ENCODE measurements at regions not wholly inside any gene's neighbourhood (a gene's known extent, or its start where the extent isn't known, plus 50 kb on each side); places are given as distances from the start of the nearest gene placed in this dataset.

- Histone ChIP-seq H2BK15ac (ENCODE audit: low read depth, low read length) (no peak overlapping the region), H3K79me2 (ENCODE audit: insufficient read depth, low read length) (no peaks in the 10 kb centered on the region), H3K9me3 (ENCODE audit: control insufficient read depth, low read depth, low read length) (peaks cover 17% of the 10 kb centered on the region), H3K23me2 (ENCODE audit: insufficient read length, low read depth, low read length, poor library complexity, severe bottlenecking) (no peaks in the 10 kb centered on the region), H4K5ac (ENCODE audit: insufficient read length, low read depth, low read length) (no peak overlapping the region), H3K27ac (ENCODE audit: insufficient read length, low read depth, low read length) (no peak overlapping the region), H3K56ac (ENCODE audit: insufficient read length, low read depth, low read length) (no peak overlapping the region), H4K91ac (ENCODE audit: insufficient read length, low read depth, low read length) (no peak overlapping the region), H3K14ac (ENCODE audit: insufficient read depth, low read length) (no peak overlapping the region), H2BK12ac (ENCODE audit: insufficient read length, low read depth, low read length) (no peak overlapping the region), H2BK5ac (ENCODE audit: insufficient read length, low read length) (no peak overlapping the region), H2AFZ (ENCODE audit: low read length) (no peak overlapping the region), H3K27me3 (ENCODE audit: insufficient read depth, low read length) (no peaks in the 10 kb centered on the region), H4K20me1 (ENCODE audit: control insufficient read depth, insufficient read depth, insufficient read length) (no peaks in the 10 kb centered on the region), H4K8ac (replicated peaks; ENCODE audit: insufficient read length, low read depth, low read length) (no peak overlapping the region), H3K79me1 (ENCODE audit: insufficient read depth, low read depth, low read length, poor library complexity, severe bottlenecking) (no peaks in the 10 kb centered on the region), H3K4me2 (ENCODE audit: insufficient read depth, insufficient read length, low read length) (no peak overlapping the region), H2AK5ac (ENCODE audit: insufficient read length, low read length) (no peak overlapping the region), H3K4ac (ENCODE audit: low read depth, low read length) (no peak overlapping the region), H2BK120ac (ENCODE audit: low read depth, low read length, poor library complexity, severe bottlenecking) (no peak overlapping the region), H3K4me1 (ENCODE audit: insufficient read depth, low read length) (no peaks in the 10 kb centered on the region), H3K18ac (ENCODE audit: insufficient read length, low read depth, low read length) (no peak overlapping the region), H3T11ph (ENCODE audit: low read length) (no peak overlapping the region), H3K23ac (ENCODE audit: insufficient read length, low read depth, low read length) (no peak overlapping the region), H2BK20ac (ENCODE audit: low read depth, low read length, poor library complexity, severe bottlenecking) (no peak overlapping the region), H3K9ac (ENCODE audit: extremely low read depth, insufficient read length, low read length) (no peak overlapping the region)
- TF ChIP-seq CTCF (conservative IDR thresholded peaks at IDR 0.05), result no peak
- H3K4me1 Mint-ChIP-seq, result no peaks in the 10 kb centered on the region
- no peak overlapping the region for H3K4me3 Mint-ChIP-seq
- H3K27ac Mint-ChIP-seq, result no peak overlapping the region; a peak in 1 of 7 replicates
- peaks cover 12 to 29% (median 16%) of the 10 kb centered on the region in 3 experiments for H3K36me3 Mint-ChIP-seq (ENCODE audit: insufficient read depth in 1 of 3, low read depth in 3 of 3)
- H3K9me3 Mint-ChIP-seq, result peaks cover 17 to 28% of the 10 kb centered on the region in 2 experiments
- WGBS (ENCODE audit: extremely low coverage, insufficient read length, low lambda C conversion rate), result no CpG with 5 or more reads among the region's 3 CpGs
- no peak for DNase-seq
- no peaks in the 10 kb centered on the region for H3K27me3 Mint-ChIP-seq (ENCODE audit: low read depth)
These were observed 500.1 kb downstream of the EFNA5 start for GRCh38 chr5:107170620-107171019.
